GM18520 (cell line): ENCODE measurements at regions not wholly inside any gene's neighbourhood (a gene's known extent, or its start where the extent isn't known, plus 50 kb on each side); places are given as distances from the start of the nearest gene placed in this dataset.
A peak's percentile ranks its signal among the peaks of the same experiment; 100 is the strongest.
"Not testable (repeated sequence)": the region's sequence is repeated elsewhere in the genome, so short reads cannot be mapped to it uniquely, and the experiment has no call there.

Experiments used
- ATAC-seq: cut with Tn5 transposase; IDR thresholded peaks from one replicate; pipeline ENCODE4 v1.9.1; 2021; ENCODE audit not compliant: unreplicated experiment

DNA sequence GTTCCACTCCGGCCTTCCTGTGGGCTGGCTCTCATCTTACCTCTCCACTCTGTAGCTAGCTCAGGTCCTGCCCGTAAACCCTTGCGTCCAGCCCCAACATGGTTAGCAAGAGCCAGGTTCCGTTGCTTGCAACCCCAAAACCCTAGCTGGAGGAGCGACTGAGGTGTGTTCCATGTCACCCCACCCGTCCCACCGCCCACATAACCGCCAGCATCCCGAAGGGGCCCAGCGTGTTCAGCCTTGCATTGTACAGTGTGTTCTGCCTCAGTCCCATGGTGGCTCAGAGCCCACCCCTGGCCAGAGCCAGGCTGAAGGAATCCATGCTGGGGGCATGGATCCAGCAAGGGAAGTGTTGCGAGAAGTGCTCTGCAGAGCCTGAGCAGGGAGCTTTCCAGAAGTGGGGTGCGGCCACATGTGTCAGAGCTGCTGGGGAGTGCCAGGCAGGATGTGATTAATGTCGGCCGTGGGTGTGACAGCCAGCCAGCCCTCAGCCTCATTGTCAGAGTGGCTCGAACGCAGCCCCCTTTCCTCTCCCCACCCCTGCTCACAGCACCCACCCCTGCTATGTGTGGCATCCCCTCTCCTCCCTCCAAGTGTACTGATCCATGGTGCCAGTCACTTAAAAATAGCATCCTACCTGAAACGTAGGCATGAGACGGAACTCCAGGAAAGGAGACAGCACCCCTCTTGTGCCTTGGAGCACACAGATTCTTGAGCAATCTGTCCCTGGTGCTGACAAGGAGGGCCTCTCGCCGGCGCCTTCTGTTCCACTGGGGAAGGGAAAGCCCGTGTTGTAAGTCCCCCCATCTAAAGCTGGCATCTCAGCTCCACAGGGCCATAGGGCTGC is 158.9 kb downstream of the OR4M2 start:
- not testable (repeated sequence) for ATAC-seq

DNA sequence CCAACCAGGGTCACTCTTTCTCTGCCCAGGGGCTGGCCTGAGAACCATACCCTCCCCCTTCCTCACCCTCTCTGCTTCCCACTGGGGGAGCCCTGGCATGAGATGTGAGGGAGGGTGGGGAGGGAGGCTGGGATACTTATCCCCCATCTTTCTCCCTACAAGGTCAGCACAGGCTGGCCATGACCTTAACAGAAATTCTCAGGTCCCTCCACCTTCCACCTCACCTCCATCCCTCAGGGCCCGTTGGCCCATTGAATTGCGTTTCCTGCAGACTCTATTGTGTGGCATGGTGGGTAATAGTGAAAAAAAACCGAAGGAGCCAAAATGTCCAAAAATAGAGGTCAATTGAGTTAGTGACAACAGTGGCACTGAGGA is 159.5 kb downstream of the OR4M2 start:
- ATAC-seq = no peak

DNA sequence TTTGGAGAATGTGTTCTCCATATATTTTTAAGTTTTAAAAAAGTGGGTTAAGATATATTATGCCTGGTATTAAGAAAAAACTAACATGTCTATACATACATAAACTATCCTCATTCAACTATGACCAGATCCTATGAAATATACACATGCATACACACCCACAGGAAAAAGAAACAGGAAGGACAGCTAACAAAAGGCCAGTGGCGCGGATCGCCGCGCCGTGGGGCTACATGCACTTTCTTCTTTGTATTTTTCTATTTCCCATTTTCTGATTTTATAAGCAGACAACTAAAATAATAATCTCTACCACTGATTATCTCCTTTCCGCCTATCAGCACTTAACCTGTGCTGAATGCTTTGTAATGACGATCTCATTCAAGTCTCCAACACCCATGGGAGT is 160.1 kb downstream of the OR4M2 start:
- no peak for ATAC-seq

DNA sequence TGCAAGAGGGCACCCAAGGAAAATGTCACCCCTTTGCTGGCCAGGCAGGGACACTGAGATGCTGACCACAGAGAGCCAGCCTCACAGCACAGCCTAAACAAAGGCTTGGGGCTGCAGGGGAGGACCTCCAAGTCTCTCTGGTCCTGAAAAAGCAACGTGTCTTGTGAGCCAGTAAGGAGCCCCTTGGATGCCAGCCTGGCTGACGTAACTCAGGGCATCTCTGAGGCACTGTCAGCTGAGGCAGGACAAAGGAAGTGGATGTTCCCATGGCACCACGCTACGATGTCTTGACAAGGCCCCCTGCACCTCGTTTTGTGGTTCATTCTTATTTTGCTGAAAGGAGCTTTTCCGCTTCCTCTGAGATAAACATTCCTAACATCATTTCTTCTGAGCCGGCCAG is 160.7 kb downstream of the OR4M2 start:
- no peak for ATAC-seq

- no peak for ATAC-seq
These were observed 161.1 kb downstream of the OR4M2 start for GRCh38 chr15:22241451-22241850.

DNA sequence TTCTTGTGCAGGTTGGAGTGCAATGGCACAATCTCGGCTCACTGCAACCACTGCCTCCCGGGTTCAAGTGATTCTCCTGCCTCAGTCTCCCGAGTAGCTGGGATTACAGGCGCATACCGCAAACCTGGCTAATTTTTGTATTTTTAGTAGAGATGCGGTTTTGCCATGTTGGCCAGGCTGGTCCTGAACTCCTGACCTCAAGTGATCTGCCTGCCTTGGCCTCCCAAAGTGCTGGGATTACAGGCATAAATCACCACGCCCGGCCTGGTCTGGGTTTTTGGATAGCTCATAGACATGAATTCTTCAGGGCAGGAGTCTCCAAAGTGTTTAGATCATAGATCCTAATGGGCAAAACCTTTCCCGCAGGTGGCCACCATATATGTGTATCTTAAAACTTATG is 162.0 kb downstream of the OR4M2 start:
- not testable (repeated sequence) for ATAC-seq

GRCh38 chr15:22243440-22244130 is 163.3 kb downstream of the OR4M2 start:
- no peak for ATAC-seq

DNA sequence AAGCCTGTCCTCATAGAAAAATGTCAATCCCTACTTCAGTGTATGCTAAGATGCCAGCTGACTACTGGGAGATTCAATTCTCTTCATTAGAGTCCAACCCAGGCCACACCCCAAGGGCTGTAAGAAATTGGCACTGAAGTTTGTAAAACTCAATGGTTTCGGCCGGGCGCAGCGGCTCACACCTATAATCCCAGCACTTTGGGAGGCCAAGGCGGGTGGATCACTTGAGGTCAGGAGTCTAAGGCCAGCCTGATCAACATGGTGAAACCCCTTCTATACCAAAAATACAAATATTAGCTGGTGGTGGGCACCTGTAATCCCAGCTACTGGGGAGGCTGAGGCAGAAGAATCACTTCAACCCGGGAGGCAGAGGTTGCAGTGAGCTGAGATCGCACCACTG is 169.2 kb downstream of the OR4M2 start:
- not testable (repeated sequence) for ATAC-seq

DNA sequence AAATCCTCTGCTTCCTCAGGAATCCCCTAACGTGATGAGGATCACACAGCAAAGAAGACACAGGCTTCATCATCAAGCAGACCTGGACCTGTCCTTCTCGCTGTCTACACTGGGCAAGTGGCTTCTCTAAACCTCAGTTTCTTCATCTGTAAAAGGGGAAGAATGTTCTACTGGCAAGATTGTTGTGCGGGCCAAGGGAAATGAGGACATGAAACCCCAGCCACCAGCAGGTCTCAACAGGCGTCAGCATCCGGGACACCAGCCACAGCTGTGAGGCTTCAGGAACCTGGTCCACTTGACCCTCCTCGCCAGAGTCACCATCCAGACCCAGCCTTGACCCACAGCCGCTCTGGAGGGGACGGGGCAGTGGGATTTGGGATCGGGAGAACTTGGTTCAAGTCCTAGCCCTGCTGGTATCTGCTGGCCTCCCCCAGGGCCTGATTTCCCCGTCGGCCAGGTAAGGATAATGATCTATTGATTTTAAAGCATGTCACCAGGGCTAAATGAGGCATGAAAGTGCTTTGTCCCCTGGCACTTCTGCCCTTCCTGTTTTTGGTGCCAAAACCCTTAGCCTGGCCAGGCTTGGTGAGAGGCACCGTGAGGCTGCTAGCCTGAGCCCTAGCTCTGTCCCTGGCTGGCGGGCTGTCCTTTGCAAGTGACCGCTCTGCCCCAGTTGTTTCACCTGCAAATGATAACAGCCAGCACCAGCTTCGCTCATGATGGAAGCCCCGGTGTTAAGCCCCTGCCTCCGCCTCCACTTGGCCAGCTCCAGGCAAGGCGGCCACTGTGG is 170.4 kb downstream of the OR4M2 start:
- not testable (repeated sequence) for ATAC-seq

DNA sequence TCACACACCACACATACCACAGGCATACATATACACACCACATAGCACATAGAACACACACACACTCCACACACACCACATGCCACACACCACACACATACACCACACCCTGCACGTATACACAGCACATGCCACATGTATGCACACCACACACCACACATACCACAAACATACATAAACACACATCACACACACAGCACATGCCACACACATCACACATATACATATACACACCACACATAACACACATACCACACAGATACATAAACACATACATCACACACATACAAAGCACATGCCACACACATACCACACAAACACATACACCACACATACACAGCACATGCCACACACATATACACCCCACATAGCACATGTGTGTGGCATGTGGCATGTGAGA is 171.1 kb downstream of the OR4M2 start:
- ATAC-seq = no peak

- not testable (repeated sequence) for ATAC-seq
These were observed 171.7 kb downstream of the OR4M2 start for GRCh38 chr15:22252047-22252446.

GRCh38 chr15:22252521-22252920 is 172.2 kb downstream of the OR4M2 start:
- not testable (repeated sequence) for ATAC-seq

DNA sequence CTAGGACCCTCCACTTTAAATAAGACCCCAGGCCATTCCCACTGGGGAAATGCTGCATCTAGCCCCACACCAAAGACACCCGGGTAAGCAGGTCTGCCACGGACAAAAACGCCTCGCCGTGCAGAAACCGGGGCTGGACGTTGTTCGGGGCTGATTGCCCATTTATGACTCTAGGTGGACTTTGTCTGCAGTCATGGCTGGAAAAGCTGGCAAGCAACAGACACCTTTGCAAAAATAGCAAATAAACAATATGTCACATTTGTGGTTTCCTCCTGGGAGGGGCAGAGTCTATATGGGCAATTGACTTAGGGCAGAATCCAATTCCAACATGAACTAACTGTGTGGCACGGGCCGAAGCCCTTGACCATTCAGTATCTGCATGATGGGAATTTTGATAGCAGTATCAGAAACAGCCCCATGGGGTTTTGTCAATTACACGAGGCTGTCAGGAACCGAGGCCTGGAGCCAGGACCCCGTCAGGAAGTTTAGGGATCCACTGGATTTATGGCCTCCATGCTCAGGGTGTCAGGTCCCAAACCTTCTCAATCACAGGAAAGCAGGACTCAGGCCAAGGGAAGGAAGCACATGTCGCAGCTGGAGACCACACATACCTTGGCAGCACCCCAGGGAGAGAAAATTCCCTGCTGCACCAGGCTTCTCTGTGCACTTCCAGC is 172.8 kb downstream of the OR4M2 start:
- ATAC-seq = not testable (repeated sequence)

DNA sequence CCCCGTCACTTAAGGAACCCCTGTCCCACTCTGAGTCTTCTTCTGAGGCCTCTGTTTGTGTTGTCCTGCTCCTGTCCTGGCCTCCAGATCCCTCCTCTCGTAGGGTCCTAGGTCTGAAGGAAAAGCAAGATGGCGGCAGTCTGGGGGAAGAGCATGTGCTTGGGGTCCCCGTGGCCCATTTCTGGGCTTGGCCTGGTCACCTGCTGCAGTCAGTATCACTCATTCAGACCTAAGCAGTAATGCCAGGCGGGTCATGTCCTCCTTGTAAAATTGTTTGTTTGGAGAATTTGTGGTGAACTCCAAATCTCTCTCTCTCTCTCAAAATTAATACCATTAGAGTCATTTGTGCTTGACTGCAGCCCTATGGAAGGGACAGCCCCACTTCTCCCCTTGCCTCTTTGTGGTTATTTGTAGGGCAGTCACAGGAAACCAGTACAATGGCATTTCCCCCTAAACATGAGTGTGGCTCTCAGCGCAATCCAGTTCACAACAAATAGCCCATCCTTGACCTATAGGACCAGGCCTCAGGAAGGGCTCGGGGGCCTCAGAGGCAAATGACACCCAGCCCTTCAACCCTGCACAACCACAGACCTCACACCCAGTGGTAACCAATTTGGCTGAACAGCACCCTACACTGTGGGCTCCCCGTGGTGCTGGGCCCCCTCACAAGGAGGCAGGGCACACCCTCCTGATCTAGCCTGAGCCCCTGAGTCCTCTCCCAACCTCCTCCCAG is 173.5 kb downstream of the OR4M2 start:
- peak; percentile 71 for ATAC-seq

DNA sequence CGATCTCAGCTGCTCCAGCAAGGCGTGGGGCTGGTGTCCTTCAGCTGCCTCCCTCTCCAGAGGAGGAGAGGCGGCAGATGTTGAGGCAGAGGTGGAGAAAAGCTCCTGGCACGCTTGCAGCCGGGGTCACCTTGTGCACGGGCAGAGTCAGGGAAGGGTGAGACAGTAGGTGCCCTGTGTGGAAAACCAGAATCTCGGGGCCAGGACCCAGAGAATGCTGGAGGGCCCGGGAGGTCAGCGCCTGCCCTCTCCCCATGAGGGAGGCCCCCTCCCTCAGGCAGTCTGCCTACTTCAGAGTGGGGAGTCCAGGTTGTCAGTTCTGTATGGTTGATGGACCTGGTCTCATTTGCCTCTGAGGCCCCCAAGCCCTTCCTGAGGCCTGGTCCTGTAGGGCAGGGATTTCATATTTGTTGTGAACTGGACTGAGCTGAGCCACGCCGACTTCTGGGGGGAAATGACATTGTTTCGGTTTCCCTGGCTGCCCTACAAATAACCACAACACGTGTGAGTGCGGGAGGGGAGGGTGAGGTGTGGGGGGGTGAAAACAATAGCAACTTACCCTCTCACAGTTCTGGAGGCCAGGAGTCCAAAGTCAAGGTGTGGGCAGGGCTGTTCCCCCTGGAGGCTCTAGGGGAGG is 174.2 kb downstream of the OR4M2 start:
- not testable (repeated sequence) for ATAC-seq

DNA sequence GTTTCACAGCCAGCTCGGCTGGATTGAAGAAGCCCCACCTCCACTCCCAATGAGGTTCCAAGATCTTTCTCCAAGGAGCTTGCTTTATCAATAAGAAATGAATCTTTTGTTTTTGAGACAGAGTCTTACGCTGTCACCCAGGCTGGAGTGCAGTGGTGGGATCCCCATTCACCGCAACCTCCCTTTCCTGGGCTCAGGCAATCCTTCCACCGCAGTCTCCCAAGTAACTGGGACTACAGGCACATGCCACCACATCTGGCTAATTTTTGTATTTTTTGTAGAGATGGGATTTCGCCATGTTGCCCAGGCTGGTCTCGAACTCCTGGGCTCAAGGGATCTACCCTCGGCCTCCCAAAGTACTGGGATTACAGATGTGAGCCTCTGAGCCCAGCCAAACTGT is 175.3 kb downstream of the OR4M2 start:
- not testable (repeated sequence) for ATAC-seq

DNA sequence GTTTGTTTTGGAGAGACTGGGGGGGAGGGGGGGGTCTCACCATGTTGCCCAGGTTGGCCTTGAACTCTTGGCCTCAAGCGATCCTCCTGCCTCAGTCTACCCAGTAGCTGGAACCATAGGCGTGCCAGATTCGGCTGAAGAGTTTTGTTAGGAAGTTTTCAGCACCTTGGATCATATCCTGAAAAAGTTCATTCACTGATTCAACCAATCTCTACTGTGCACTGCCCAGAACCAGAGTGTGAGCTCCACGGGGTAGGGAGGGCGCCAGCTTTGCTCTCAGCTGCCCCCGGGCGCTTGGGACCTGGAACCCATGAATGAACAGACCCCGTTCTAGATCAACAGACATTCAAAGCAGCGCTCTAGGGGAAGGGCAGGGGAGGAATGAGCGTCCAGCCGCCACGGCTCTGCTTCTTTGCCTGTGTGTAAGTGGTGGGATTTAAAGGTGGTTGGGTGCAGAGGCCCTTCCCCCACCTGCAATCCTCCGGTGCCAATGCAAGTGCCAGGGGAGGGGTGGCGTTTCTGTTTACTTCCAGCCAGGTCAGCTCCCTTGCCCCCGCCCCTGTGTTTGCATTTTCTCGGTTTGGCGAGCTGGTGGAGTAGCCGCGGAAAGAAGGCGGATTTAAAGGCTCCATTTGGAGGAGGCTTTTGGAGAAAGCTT is 176.2 kb downstream of the OR4M2 start:
- ATAC-seq = not testable (repeated sequence)

GRCh38 chr15:22257047-22258008 is 177.0 kb downstream of the OR4M2 start:
- no peak for ATAC-seq
